Endothelial cell of umbilical vein (primary cell): ENCODE measurements at regions not wholly inside any gene's neighbourhood (a gene's known extent, or its start where the extent isn't known, plus 50 kb on each side); places are given as distances from the start of the nearest gene placed in this dataset.

Experiments used
- BruUV-seq: library from RNA; stranded (reverse); fragments of 400-500 nt; replicated peaks from 2 replicates; lab custom pipeline; 2021; lab: Mats Ljungman, UMichigan
- CTCF ChIA-PET: fragments of 300-600, 350-600 bp; sonication (Branson Sonifier 250); formaldehyde crosslinking; loops from one replicate; lab custom pipeline; 2021; ENCODE audit warnings: antibody characterized with exemption, inconsistent platforms; lab: Charles Lee
- POLR2A ChIA-PET: fragments of 300-600, 350-600 bp; sonication (Branson Sonifier 250); formaldehyde crosslinking; loops from one replicate; lab custom pipeline; 2021; ENCODE audit warnings: antibody characterized with exemption, inconsistent platforms; lab: Charles Lee
- DNase-seq: peaks from one replicate; pipeline ENCODE4 v3.0.0-alpha.2; 2011; ENCODE audit warnings: low read depth, low spot score
- FAIRE-seq: peaks from 2 replicates; lab custom pipeline; 2011; peaks lifted over from hg19 to GRCh38; lab: Jason Lieb, UNC
- H2AFZ ChIP-seq: 2 replicates; pipeline ENCODE4 v1.6.0; 2012; ENCODE audit warnings: low read depth, low read length, control low read depth, inconsistent platforms
- H3K27ac ChIP-seq: 2 replicates; pipeline ENCODE4 v1.5.1; 2011; ENCODE audit warnings: low read depth, mild to moderate bottlenecking, control low read depth, low read length, moderate library complexity; ENCODE audit not compliant: insufficient read depth
- H3K27me3 ChIP-seq, 2 experiments: 2 replicates each; pipeline versions ENCODE4 v1.6.0 to v1.6.1; 2011; ENCODE audit warnings: low read length in 2 of 2, mixed read lengths in 1 of 2; ENCODE audit not compliant: control insufficient read depth in 2 of 2, insufficient read depth in 2 of 2
- H3K36me3 ChIP-seq, 2 experiments: 2 replicates in 1 of 2; 3 replicates in 1 of 2; pipeline ENCODE4 v1.5.1; 2011; ENCODE audit warnings: low read length in 2 of 2, mild to moderate bottlenecking in 1 of 2, moderate library complexity in 1 of 2; ENCODE audit not compliant: control insufficient read depth in 2 of 2, insufficient read depth in 2 of 2; ENCODE audit errors: extremely low read depth in 1 of 2
- H3K4me1 ChIP-seq: 3 replicates; pipeline ENCODE4 v1.5.1; 2011; ENCODE audit warnings: mild to moderate bottlenecking, low read length; ENCODE audit not compliant: control insufficient read depth, insufficient read depth; ENCODE audit errors: extremely low read depth
- H3K4me2 ChIP-seq: 2 replicates; pipeline ENCODE4 v1.6.1; 2011; ENCODE audit warnings: low read length, control low read depth, mixed read lengths; ENCODE audit not compliant: insufficient read depth
- H3K4me3 ChIP-seq, 3 experiments: fragments of 200-600 bp in 1 of 3; sonication (generic), shearing (Covaris generic) in 1 of 3; replicated peaks in 1 of 3; 2 replicates each; pipeline ENCODE4 v1.5.1; 2011 to 2016; ENCODE audit warnings: control low read depth in 3 of 3, low read length in 3 of 3, mild to moderate bottlenecking in 2 of 3, inconsistent platforms in 1 of 3, low read depth in 1 of 3, moderate library complexity in 1 of 3; ENCODE audit not compliant: insufficient read depth in 1 of 3
- H3K79me2 ChIP-seq: 2 replicates; pipeline ENCODE4 v1.6.0; 2012; ENCODE audit warnings: low read length, inconsistent platforms; ENCODE audit not compliant: control insufficient read depth, insufficient read depth
- H3K9ac ChIP-seq: replicated peaks from 2 replicates; pipeline ENCODE3; 2011; ENCODE audit warnings: low read length, control low read depth; ENCODE audit not compliant: insufficient read depth; ENCODE audit errors: extremely low read depth
- H3K9me1 ChIP-seq: replicated peaks from 3 replicates; pipeline ENCODE4 v1.6.0; 2011; ENCODE audit warnings: mild to moderate bottlenecking, low read length; ENCODE audit not compliant: control insufficient read depth, insufficient read depth; ENCODE audit errors: extremely low read depth
- H3K9me3 ChIP-seq: replicated peaks from 2 replicates; pipeline ENCODE4 v1.5.1; 2012; ENCODE audit warnings: low read length, inconsistent platforms; ENCODE audit not compliant: control insufficient read depth, insufficient read depth
- H4K20me1 ChIP-seq: replicated peaks from 2 replicates; pipeline ENCODE3; 2011; ENCODE audit warnings: mild to moderate bottlenecking, low read length; ENCODE audit not compliant: control insufficient read depth, insufficient read depth; ENCODE audit errors: extremely low read depth
- CTCF ChIP-seq, 2 donors: IDR thresholded peaks; 1 replicate in 1 of 2; 2 replicates in 1 of 2; pipeline ENCODE4 v1.5.1; 2011; ENCODE audit warnings: low read length in 2 of 2, mild to moderate bottlenecking in 2 of 2, moderate library complexity in 2 of 2, control low read depth in 1 of 2, inconsistent platforms in 1 of 2, low read depth in 1 of 2; ENCODE audit not compliant: insufficient read depth in 1 of 2; ENCODE audit errors: extremely low read depth in 1 of 2
- EZH2 ChIP-seq: IDR thresholded peaks from 2 replicates; pipeline ENCODE4 v1.6.1; 2012; ENCODE audit warnings: borderline replicate concordance, low read depth, mild to moderate bottlenecking, moderate library complexity, low read length, inconsistent platforms; ENCODE audit not compliant: severe bottlenecking
- FOS ChIP-seq: IDR thresholded peaks from 2 replicates; pipeline ENCODE4 v1.6.1; 2011; ENCODE audit warnings: mild to moderate bottlenecking, low read length, moderate library complexity, borderline replicate concordance; ENCODE audit not compliant: insufficient read depth
- GATA2 ChIP-seq: IDR thresholded peaks from 2 replicates; pipeline ENCODE4 v1.7.0; 2011; ENCODE audit warnings: low read depth, mild to moderate bottlenecking, moderate library complexity, mixed read lengths, low read length; ENCODE audit not compliant: insufficient read length, insufficient read depth
- JUN ChIP-seq: IDR thresholded peaks from 2 replicates; pipeline ENCODE4 v1.6.1; 2011; ENCODE audit warnings: borderline replicate concordance, low read depth; ENCODE audit not compliant: insufficient read length, insufficient read depth
- MAX ChIP-seq: IDR thresholded peaks from 2 replicates; pipeline ENCODE4 v1.6.1; 2011; ENCODE audit not compliant: insufficient read depth, insufficient read length
- MYC ChIP-seq: IDR thresholded peaks from one replicate; pipeline ENCODE4 v1.6.1; 2011; ENCODE audit warnings: mild to moderate bottlenecking, low read depth, low read length
- POLR2A ChIP-seq: IDR thresholded peaks from 2 replicates; pipeline ENCODE4 v1.6.1; 2012; ENCODE audit warnings: low read depth, mild to moderate bottlenecking, control low read depth, low read length
- dilution Hi-C: fragments of 300-500 bp; cut with MboI; formaldehyde crosslinking; loops from one replicate; pipeline ENCODE4 v1.15.0; 2019; ENCODE audit warnings: low sequenced_read_pairs; ENCODE audit not compliant: extremely low pct_ligation_motif_present
- intact Hi-C: fragments of 100-400 bp; cut with micrococcal nuclease; formaldehyde crosslinking; loops from one replicate; pipeline ENCODE4 v1.10.0; 2022

- no peak for FAIRE-seq
- Histone ChIP-seq H3K27me3 (no peaks in the 10 kb centered on the region), H3K79me2 (no peaks in the 10 kb centered on the region), H4K20me1 (no peaks in the 10 kb centered on the region), H3K27ac (no peak overlapping the region), H3K4me2 (no peak overlapping the region), H3K9me3 (no peaks in the 10 kb centered on the region), H3K36me3 (no peaks in the 10 kb centered on the region), H3K9ac (no peak overlapping the region), H3K9me1 (no peaks in the 10 kb centered on the region), H3K4me3 (no peak overlapping the region), H3K4me1 (peaks cover 11% of the 10 kb centered on the region), H2AFZ (no peak overlapping the region)
- DNase-seq, result no peak
- BruUV-seq, result no TSS peak
- POLR2A ChIA-PET, result interaction anchor here (0.6 kb wide), 1 partner anchor 15 kb away, joined by 7 read pairs; no protein-coding TSS in a partner anchor
- intact Hi-C loops (no loop called here), dilution Hi-C loops (no loop called here)
- TF ChIP-seq FOS (no peak), GATA2 (no peak), MYC (no peak), MAX (no peak)
- CTCF ChIA-PET, result interaction anchor here (1.3 kb wide), 1 partner anchor 14 kb away, joined by 3 read pairs; no protein-coding TSS in a partner anchor
Observed at GRCh38 chr5:56299212-56299611, 66.1 kb upstream of the ANKRD55 start.

- no peaks in the 10 kb centered on the region for H3K27me3 ChIP-seq
- H3K9me3 ChIP-seq, result no peaks in the 10 kb centered on the region
- no peaks in the 10 kb centered on the region for H3K36me3 ChIP-seq
- POLR2A ChIA-PET, result no interaction called here
- TF ChIP-seq JUN (no peak), CTCF (IDR thresholded peaks at IDR 0.05; ENCODE audit: extremely low read depth in 1 of 2, insufficient read depth in 1 of 2, low read depth in 1 of 2, low read length in 2 of 2) (no peak), EZH2 (no peak), MYC (no peak), FOS (no peak), POLR2A (no peak), MAX (no peak), GATA2 (no peak)
- H3K4me1 ChIP-seq, result peaks cover 11% of the 10 kb centered on the region
- H3K4me3 ChIP-seq, result no peak overlapping the region
- intact Hi-C loops (no loop called here), dilution Hi-C loops (no loop called here)
- BruUV-seq, result no TSS peak
- no peaks in the 10 kb centered on the region for H4K20me1 ChIP-seq
- no peak overlapping the region for H2AFZ ChIP-seq
- H3K27ac ChIP-seq, result no peak overlapping the region
- no peak overlapping the region for H3K9ac ChIP-seq
- FAIRE-seq, result no peak
- no peaks in the 10 kb centered on the region for H3K9me1 ChIP-seq
- no peaks in the 10 kb centered on the region for H3K79me2 ChIP-seq
- DNase-seq, result no peak
- CTCF ChIA-PET, result no interaction called here
- H3K4me2 ChIP-seq, result no peak overlapping the region
Observed at GRCh38 chr5:56298336-56299090, 65.4 kb upstream of the ANKRD55 start.
